MG63 (cell line): ENCODE measurements at regions not wholly inside any gene's neighbourhood (a gene's known extent, or its start where the extent isn't known, plus 50 kb on each side); places are given as distances from the start of the nearest gene placed in this dataset.

ENCODE experiments used
- DNase-seq: peaks from one replicate; pipeline ENCODE4 v3.0.0-alpha.2; 2020
- H3K27me3 ChIP-seq: fragments of 250-450 bp; sonication (Bioruptor Pico); 2 replicates; pipeline ENCODE4 v1.5.1; 2020; ENCODE audit warnings: mild to moderate bottlenecking, moderate library complexity
- H3K36me3 ChIP-seq: fragments of 250-450 bp; sonication (Bioruptor Pico); 2 replicates; pipeline ENCODE4 v1.5.1; 2020; ENCODE audit warnings: mild to moderate bottlenecking, moderate library complexity
- H3K4me3 ChIP-seq: fragments of 250-450 bp; sonication (Bioruptor Pico); 2 replicates; pipeline ENCODE4 v1.5.1; 2020; ENCODE audit warnings: mild to moderate bottlenecking, moderate library complexity
- H3K9me3 ChIP-seq: fragments of 250-450 bp; sonication (Bioruptor Pico); 2 replicates; pipeline ENCODE4 v1.5.1; 2020; ENCODE audit warnings: mild to moderate bottlenecking, moderate library complexity

GRCh38 chrX:141641138-141641537 is 51.6 kb downstream of the SPANXA2 start:
- Histone ChIP-seq H3K27me3 (no peaks in the 10 kb centered on the region), H3K36me3 (no peaks in the 10 kb centered on the region), H3K4me3 (no peak overlapping the region), H3K9me3 (no peaks in the 10 kb centered on the region)
- no peak for DNase-seq

GRCh38 chrX:141642979-141643378 is 53.5 kb downstream of the SPANXA2 start:
- DNase-seq = peak; percentile 1

More at GRCh38 chrX:141642979-141643378, 53.5 kb downstream of the SPANXA2 start:
- Histone ChIP-seq H3K9me3 (no peaks in the 10 kb centered on the region), H3K36me3 (no peaks in the 10 kb centered on the region), H3K27me3 (no peaks in the 10 kb centered on the region), H3K4me3 (no peak overlapping the region)
